Panc1 (cell line): ENCODE measurements at regions not wholly inside any gene's neighbourhood (a gene's known extent, or its start where the extent isn't known, plus 50 kb on each side); places are given as distances from the start of the nearest gene placed in this dataset.

Experiments
- ATAC-seq: fragments of 200-7000 bp; cut with Tn5 transposase; 2 replicates; pipeline ENCODE4 v1.9.1; 2020; ENCODE audit warnings: mild to moderate bottlenecking, moderate library complexity
- BruUV-seq: library from RNA; stranded (reverse); fragments of 400-500 nt; replicated peaks from 2 replicates; lab custom pipeline; 2021; lab: Mats Ljungman, UMichigan
- CTCF ChIA-PET: fragments of 300-600 bp; sonication (Branson Sonifier 250); formaldehyde crosslinking; loops from one replicate; lab custom pipeline; 2022; ENCODE audit warnings: antibody characterized with exemption; lab: Charles Lee
- POLR2A ChIA-PET: fragments of 300-600 bp; sonication (Branson Sonifier 250); formaldehyde crosslinking; loops from one replicate; lab custom pipeline; 2022; ENCODE audit warnings: antibody characterized with exemption; lab: Charles Lee
- DNase-seq: peaks from one replicate; pipeline ENCODE4 v3.0.0-alpha.2; 2010; ENCODE audit warnings: low read depth, low spot score
- H3K27ac ChIP-seq: 2 replicates; pipeline ENCODE4 v1.5.1; 2011; ENCODE audit warnings: mild to moderate bottlenecking, low read length, inconsistent platforms
- H3K27me3 ChIP-seq: fragments of 200-500 bp; sonication (Bioruptor generic); 2 replicates; pipeline ENCODE4 v1.6.0; 2014; ENCODE audit warnings: low read length, inconsistent platforms; ENCODE audit not compliant: control insufficient read depth, insufficient read depth
- H3K36me3 ChIP-seq: fragments of 200-500 bp; sonication (Bioruptor generic); 2 replicates; pipeline ENCODE4 v1.5.1; 2014; ENCODE audit warnings: inconsistent platforms, mild to moderate bottlenecking, low read length, moderate library complexity; ENCODE audit not compliant: control insufficient read depth, insufficient read depth
- H3K4me1 ChIP-seq: 2 replicates; pipeline ENCODE4 v1.5.1; 2011; ENCODE audit warnings: inconsistent platforms, mild to moderate bottlenecking, low read length, moderate library complexity; ENCODE audit not compliant: control insufficient read depth, insufficient read depth
- H3K4me3 ChIP-seq, 2 experiments: 2 replicates each; pipeline ENCODE4 v1.5.1; 2011 to 2012; ENCODE audit warnings: low read depth in 2 of 2, low read length in 2 of 2, mild to moderate bottlenecking in 2 of 2, inconsistent platforms in 1 of 2, moderate library complexity in 1 of 2
- H3K9me3 ChIP-seq: fragments of 200-500 bp; sonication (Bioruptor generic); 2 replicates; pipeline ENCODE4 v1.5.1; 2014; ENCODE audit warnings: low read depth, mild to moderate bottlenecking, inconsistent platforms, low read length, moderate library complexity; ENCODE audit not compliant: control insufficient read depth, insufficient read depth
- POLR2AphosphoS5 ChIP-seq: IDR thresholded peaks from 2 replicates; pipeline ENCODE4 v1.6.1; 2012; ENCODE audit warnings: mild to moderate bottlenecking, low read depth, low read length, moderate library complexity
- REST ChIP-seq, 2 experiments: IDR thresholded peaks; 2 replicates each; pipeline ENCODE4 v1.6.1; 2011 to 2012; ENCODE audit warnings: low read depth in 2 of 2, control low read depth in 1 of 2, low read length in 1 of 2, mild to moderate bottlenecking in 1 of 2, moderate library complexity in 1 of 2; ENCODE audit not compliant: insufficient read depth in 1 of 2
- SIN3A ChIP-seq: IDR thresholded peaks from 2 replicates; pipeline ENCODE4 v1.6.1; 2012; ENCODE audit warnings: low read depth, mild to moderate bottlenecking, low read length, moderate library complexity, borderline replicate concordance; ENCODE audit not compliant: insufficient read depth
- TCF7L2 ChIP-seq: IDR thresholded peaks from 2 replicates; pipeline ENCODE4 v1.6.1; 2011; ENCODE audit warnings: mild to moderate bottlenecking, low read depth, low read length, inconsistent platforms
- in situ Hi-C: cut with HindIII; loops from 2 replicates; pipeline ENCODE4 v1.10.0; 2016; ENCODE audit warnings: low sequenced_read_pairs, low pct_unique_long_range_greater_than_20kb
- intact Hi-C: fragments of 100-400 bp; cut with micrococcal nuclease; formaldehyde crosslinking; loops from one replicate; pipeline ENCODE4 v1.10.0; 2022; ENCODE audit not compliant: unreplicated experiment
- TF ChIP-seq, protein P1 (sequence below): fragments of 450-650 bp; IDR thresholded peaks from 2 replicates; pipeline ENCODE4 v1.5.1; 2017; ENCODE audit warnings: mild to moderate bottlenecking

DNA sequence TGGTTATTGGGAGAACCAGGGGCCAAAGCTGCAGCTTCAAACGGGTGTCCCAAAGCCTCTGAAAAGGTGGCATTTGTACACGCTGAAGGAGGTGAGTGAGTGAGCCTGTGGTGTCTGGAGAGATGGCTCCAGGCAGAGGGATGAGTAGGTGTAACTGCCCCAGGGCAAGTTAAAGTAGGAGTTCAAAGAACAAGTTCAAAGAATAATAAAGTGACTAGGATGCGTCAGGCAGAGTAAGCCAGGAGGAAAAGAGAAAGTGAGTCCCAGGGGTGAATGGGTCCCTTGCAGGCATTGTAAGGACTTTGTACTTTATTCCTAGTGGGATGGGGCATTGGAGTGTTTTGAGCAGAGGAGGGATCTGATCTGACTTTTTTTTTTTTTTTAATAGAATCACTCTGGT lies 201.4 kb upstream of the PWP1 start:
- H3K36me3 ChIP-seq: no peaks in the 10 kb centered on the region
- in situ Hi-C loops (no loop called here), intact Hi-C loops (no loop called here)
- H3K4me3 ChIP-seq: no peak overlapping the region
- ChIA-PET CTCF (no interaction called here), POLR2A (no interaction called here)
- ATAC-seq (no peak), DNase-seq (no peak)
- no peaks in the 10 kb centered on the region for H3K9me3 ChIP-seq
- H3K27ac ChIP-seq: no peak overlapping the region
- no peak for TF ChIP-seq SIN3A
- TF ChIP-seq REST (IDR thresholded peaks at IDR 0.05; ENCODE audit: insufficient read depth in 1 of 2, low read depth in 2 of 2, low read length in 1 of 2): no peak
- no peak for TF ChIP-seq POLR2AphosphoS5
- TF ChIP-seq, protein P1, sequence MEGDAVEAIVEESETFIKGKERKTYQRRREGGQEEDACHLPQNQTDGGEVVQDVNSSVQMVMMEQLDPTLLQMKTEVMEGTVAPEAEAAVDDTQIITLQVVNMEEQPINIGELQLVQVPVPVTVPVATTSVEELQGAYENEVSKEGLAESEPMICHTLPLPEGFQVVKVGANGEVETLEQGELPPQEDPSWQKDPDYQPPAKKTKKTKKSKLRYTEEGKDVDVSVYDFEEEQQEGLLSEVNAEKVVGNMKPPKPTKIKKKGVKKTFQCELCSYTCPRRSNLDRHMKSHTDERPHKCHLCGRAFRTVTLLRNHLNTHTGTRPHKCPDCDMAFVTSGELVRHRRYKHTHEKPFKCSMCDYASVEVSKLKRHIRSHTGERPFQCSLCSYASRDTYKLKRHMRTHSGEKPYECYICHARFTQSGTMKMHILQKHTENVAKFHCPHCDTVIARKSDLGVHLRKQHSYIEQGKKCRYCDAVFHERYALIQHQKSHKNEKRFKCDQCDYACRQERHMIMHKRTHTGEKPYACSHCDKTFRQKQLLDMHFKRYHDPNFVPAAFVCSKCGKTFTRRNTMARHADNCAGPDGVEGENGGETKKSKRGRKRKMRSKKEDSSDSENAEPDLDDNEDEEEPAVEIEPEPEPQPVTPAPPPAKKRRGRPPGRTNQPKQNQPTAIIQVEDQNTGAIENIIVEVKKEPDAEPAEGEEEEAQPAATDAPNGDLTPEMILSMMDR: no peak
- no peak for TF ChIP-seq TCF7L2
- H3K4me1 ChIP-seq: no peaks in the 10 kb centered on the region
- no TSS peak for BruUV-seq
- H3K27me3 ChIP-seq: no peaks in the 10 kb centered on the region; the same call in 1 of the 2 replicates

DNA sequence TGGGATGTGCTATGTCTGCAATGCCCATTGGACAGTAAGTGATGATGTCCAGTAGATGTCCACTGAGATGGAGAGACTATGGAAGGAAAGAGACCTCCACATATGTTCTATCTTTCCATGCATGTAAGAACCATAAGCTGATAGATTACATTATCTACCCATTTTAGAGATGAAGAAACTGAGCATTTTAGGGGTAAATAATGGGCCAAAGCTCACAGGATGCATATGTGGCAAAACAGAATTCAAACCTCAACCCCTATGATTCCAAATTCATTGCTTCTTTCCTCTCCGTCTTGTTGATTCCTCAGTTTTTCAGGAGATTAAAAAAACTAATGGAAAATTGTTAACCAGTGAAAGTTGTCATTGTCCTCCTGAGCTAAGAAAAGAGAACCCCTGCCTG lies 200.7 kb upstream of the PWP1 start:
- no peaks in the 10 kb centered on the region for H3K9me3 ChIP-seq
- no TSS peak for BruUV-seq
- DNase-seq: no peak
- no peaks in the 10 kb centered on the region; the same call in 1 of the 2 replicates for H3K27me3 ChIP-seq
- POLR2A ChIA-PET: no interaction called here
- no peak for ATAC-seq
- CTCF ChIA-PET: no interaction called here
- TF ChIP-seq REST (IDR thresholded peaks at IDR 0.05; ENCODE audit: insufficient read depth in 1 of 2, low read depth in 2 of 2, low read length in 1 of 2) (no peak), POLR2AphosphoS5 (no peak), SIN3A (no peak), TCF7L2 (no peak)
- TF ChIP-seq, protein P1: no peak
- no peaks in the 10 kb centered on the region for H3K36me3 ChIP-seq
- no peak overlapping the region for H3K27ac ChIP-seq
- intact Hi-C loops: no loop called here
- no peaks in the 10 kb centered on the region for H3K4me1 ChIP-seq
- in situ Hi-C loops: no loop called here
- H3K4me3 ChIP-seq: no peak overlapping the region
